Cardiac muscle cell (in vitro differentiated cells and primary cell): ENCODE measurements at regions not wholly inside any gene's neighbourhood (a gene's known extent, or its start where the extent isn't known, plus 50 kb on each side); places are given as distances from the start of the nearest gene placed in this dataset.

Source experiments
- DNase-seq, 2 donors: peaks; one replicate each; pipeline versions ENCODE4 v3.0.0 to v3.0.0-alpha.2; 2010 to 2017; ENCODE audit warnings: low read depth in 1 of 2, low spot score in 1 of 2
- H3K27ac ChIP-seq: fragments of 200-600 bp; sonication (generic); 2 replicates; pipeline ENCODE4 v1.5.1; 2016
- H3K27me3 ChIP-seq: fragments of 200-600 bp; sonication (generic); 2 replicates; pipeline ENCODE4 v1.6.0; 2016; ENCODE audit warnings: control low read depth
- H3K36me3 ChIP-seq: fragments of 200-600 bp; sonication (generic); 2 replicates; pipeline ENCODE4 v1.5.1; 2016; ENCODE audit warnings: control low read depth
- H3K4me1 ChIP-seq: fragments of 200-600 bp; sonication (generic); 2 replicates; pipeline ENCODE4 v1.8.1; 2017; ENCODE audit warnings: low read depth, mild to moderate bottlenecking, mixed run types
- H3K4me3 ChIP-seq: fragments of 200-600 bp; sonication (generic); 2 replicates; pipeline ENCODE4 v1.5.1; 2016; ENCODE audit warnings: mild to moderate bottlenecking
- H3K9me3 ChIP-seq: fragments of 200-600 bp; sonication (generic); 2 replicates; pipeline ENCODE4 v1.5.1; 2017; ENCODE audit warnings: low read depth, mild to moderate bottlenecking, control low read depth
- CTCF ChIP-seq: IDR thresholded peaks from 2 replicates; pipeline ENCODE4 v1.5.1; 2012; ENCODE audit warnings: low read depth, mild to moderate bottlenecking, low read length

GRCh38 chr13:78736142-78736541, 77.2 kb upstream of the OBI1 start:
- Histone ChIP-seq H3K27ac (no peak overlapping the region), H3K4me1 (no peaks in the 10 kb centered on the region), H3K27me3 (no peaks in the 10 kb centered on the region), H3K36me3 (no peaks in the 10 kb centered on the region), H3K4me3 (no peak overlapping the region), H3K9me3 (no peaks in the 10 kb centered on the region)
- peak in 1 of 2 donors; percentile 17 for DNase-seq
- no peak for TF ChIP-seq CTCF

GRCh38 chr13:78732445-78733017, 73.6 kb upstream of the OBI1 start:
- Histone ChIP-seq H3K27me3 (no peaks in the 10 kb centered on the region), H3K27ac (no peak overlapping the region), H3K4me3 (no peak overlapping the region), H3K36me3 (no peaks in the 10 kb centered on the region), H3K4me1 (no peaks in the 10 kb centered on the region), H3K9me3 (no peaks in the 10 kb centered on the region)
- no peak for DNase-seq
- no peak for TF ChIP-seq CTCF

GRCh38 chr13:78722700-78723099, 63.7 kb upstream of the OBI1 start:
- H3K9me3 ChIP-seq: no peaks in the 10 kb centered on the region
- no peak overlapping the region for H3K27ac ChIP-seq
- H3K4me3 ChIP-seq: no peak overlapping the region
- no peaks in the 10 kb centered on the region for H3K36me3 ChIP-seq
- TF ChIP-seq CTCF: no peak
- no peaks in the 10 kb centered on the region for H3K27me3 ChIP-seq
- H3K4me1 ChIP-seq: no peaks in the 10 kb centered on the region
- no peak for DNase-seq

- no peaks in the 10 kb centered on the region for H3K27me3 ChIP-seq
- no peaks in the 10 kb centered on the region for H3K36me3 ChIP-seq
- no peaks in the 10 kb centered on the region for H3K4me1 ChIP-seq
- H3K27ac ChIP-seq: no peak overlapping the region
- DNase-seq: no peak
- no peak overlapping the region for H3K4me3 ChIP-seq
- no peaks in the 10 kb centered on the region for H3K9me3 ChIP-seq
- TF ChIP-seq CTCF: no peak
These were observed 60.4 kb upstream of the OBI1 start for GRCh38 chr13:78719367-78719766.

GRCh38 chr13:78714717-78715116, 55.8 kb upstream of the OBI1 start:
- Histone ChIP-seq H3K27me3 (no peaks in the 10 kb centered on the region), H3K27ac (no peak overlapping the region), H3K9me3 (no peaks in the 10 kb centered on the region), H3K36me3 (no peaks in the 10 kb centered on the region), H3K4me3 (no peak overlapping the region), H3K4me1 (no peaks in the 10 kb centered on the region)
- DNase-seq: no peak
- no peak for TF ChIP-seq CTCF

GRCh38 chr13:78712831-78713230, 53.9 kb upstream of the OBI1 start:
- H3K27me3 ChIP-seq: no peaks in the 10 kb centered on the region
- no peak overlapping the region for H3K4me3 ChIP-seq
- TF ChIP-seq CTCF: no peak
- no peaks in the 10 kb centered on the region for H3K9me3 ChIP-seq
- H3K36me3 ChIP-seq: no peaks in the 10 kb centered on the region
- no peak overlapping the region for H3K27ac ChIP-seq
- DNase-seq: no peak
- no peaks in the 10 kb centered on the region for H3K4me1 ChIP-seq
